ENCODE measurements at regions not wholly inside any gene's neighbourhood (a gene's known extent, or its start where the extent isn't known, plus 50 kb on each side); places are given as distances from the start of the nearest gene placed in this dataset.

DNA sequence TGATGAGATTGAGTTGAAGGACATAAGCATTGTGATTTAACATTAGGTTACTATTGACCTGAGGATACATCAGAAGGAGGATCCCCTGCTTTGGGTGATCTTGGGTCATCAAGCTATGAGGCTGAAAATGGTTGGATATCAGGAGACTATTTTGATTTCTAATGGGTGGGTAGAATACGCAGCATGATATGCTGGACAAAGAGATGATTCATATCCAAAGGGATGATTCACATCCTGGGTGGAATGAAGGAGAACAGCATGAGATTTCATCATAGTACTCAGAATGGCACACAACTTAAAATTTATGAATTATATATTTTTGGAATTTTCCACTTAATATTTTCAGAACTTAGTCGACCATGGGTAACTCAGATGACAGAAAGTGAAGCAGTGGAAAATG lies 1759.5 kb upstream of the C9orf72 start:
- H2AFZ ChIP-seq (ENCODE audit: low read length), result no peak overlapping the region
- Mint-ChIP-seq H3K36me3 (ENCODE audit: insufficient read depth in 1 of 3, low read depth in 3 of 3) (no peaks in the 10 kb centered on the region; a peak in 3 of 7 replicates), H3K4me3 (no peak overlapping the region), H3K9me3 (no peaks in the 10 kb centered on the region; a peak in 1 of 5 replicates), H3K27ac (no peak overlapping the region), H3K27me3 (ENCODE audit: low read depth) (no peaks in the 10 kb centered on the region), H3K4me1 (peaks cover 0 to 4% of the 10 kb centered on the region in 2 experiments; a peak in 2 of 4 replicates)
- no peak overlapping the region for H3K4ac ChIP-seq (ENCODE audit: low read depth, low read length)
- H3K18ac ChIP-seq (ENCODE audit: insufficient read length, low read depth, low read length), result no peak overlapping the region
- H4K5ac ChIP-seq (ENCODE audit: insufficient read length, low read depth, low read length), result no peak overlapping the region
- no peak overlapping the region for H4K8ac ChIP-seq (replicated peaks; ENCODE audit: insufficient read length, low read depth, low read length)
- no peaks in the 10 kb centered on the region for H3K23me2 ChIP-seq (ENCODE audit: insufficient read length, low read depth, low read length, poor library complexity, severe bottlenecking)
- H4K91ac ChIP-seq (ENCODE audit: insufficient read length, low read depth, low read length), result no peak overlapping the region
- H3K79me1 ChIP-seq (ENCODE audit: insufficient read depth, low read depth, low read length, poor library complexity, severe bottlenecking), result no peaks in the 10 kb centered on the region
- no peak overlapping the region for H3T11ph ChIP-seq (ENCODE audit: low read length)
- TF ChIP-seq, protein P1, sequence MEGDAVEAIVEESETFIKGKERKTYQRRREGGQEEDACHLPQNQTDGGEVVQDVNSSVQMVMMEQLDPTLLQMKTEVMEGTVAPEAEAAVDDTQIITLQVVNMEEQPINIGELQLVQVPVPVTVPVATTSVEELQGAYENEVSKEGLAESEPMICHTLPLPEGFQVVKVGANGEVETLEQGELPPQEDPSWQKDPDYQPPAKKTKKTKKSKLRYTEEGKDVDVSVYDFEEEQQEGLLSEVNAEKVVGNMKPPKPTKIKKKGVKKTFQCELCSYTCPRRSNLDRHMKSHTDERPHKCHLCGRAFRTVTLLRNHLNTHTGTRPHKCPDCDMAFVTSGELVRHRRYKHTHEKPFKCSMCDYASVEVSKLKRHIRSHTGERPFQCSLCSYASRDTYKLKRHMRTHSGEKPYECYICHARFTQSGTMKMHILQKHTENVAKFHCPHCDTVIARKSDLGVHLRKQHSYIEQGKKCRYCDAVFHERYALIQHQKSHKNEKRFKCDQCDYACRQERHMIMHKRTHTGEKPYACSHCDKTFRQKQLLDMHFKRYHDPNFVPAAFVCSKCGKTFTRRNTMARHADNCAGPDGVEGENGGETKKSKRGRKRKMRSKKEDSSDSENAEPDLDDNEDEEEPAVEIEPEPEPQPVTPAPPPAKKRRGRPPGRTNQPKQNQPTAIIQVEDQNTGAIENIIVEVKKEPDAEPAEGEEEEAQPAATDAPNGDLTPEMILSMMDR (conservative IDR thresholded peaks at IDR 0.05), result no peak
- H2BK15ac ChIP-seq (ENCODE audit: low read depth, low read length), result no peak overlapping the region
- no peaks in the 10 kb centered on the region for H3K4me1 ChIP-seq (ENCODE audit: insufficient read depth, low read length)
- no peak overlapping the region for H3K14ac ChIP-seq (ENCODE audit: insufficient read depth, low read length)
- H3K9me3 ChIP-seq (ENCODE audit: control insufficient read depth, low read depth, low read length), result no peaks in the 10 kb centered on the region
- H3K27ac ChIP-seq (ENCODE audit: insufficient read length, low read depth, low read length), result no peak overlapping the region
- H2AK5ac ChIP-seq (ENCODE audit: insufficient read length, low read length), result no peak overlapping the region
- H2BK120ac ChIP-seq (ENCODE audit: low read depth, low read length, poor library complexity, severe bottlenecking), result no peak overlapping the region
- no peaks in the 10 kb centered on the region for H4K20me1 ChIP-seq (ENCODE audit: control insufficient read depth, insufficient read depth, insufficient read length)
- DNase-seq, result no peak
- no peaks in the 10 kb centered on the region for H3K79me2 ChIP-seq (ENCODE audit: insufficient read depth, low read length)
- H2BK20ac ChIP-seq (ENCODE audit: low read depth, low read length, poor library complexity, severe bottlenecking), result no peak overlapping the region
- H3K27me3 ChIP-seq (ENCODE audit: insufficient read depth, low read length), result no peaks in the 10 kb centered on the region
- H3K4me2 ChIP-seq (ENCODE audit: insufficient read depth, insufficient read length, low read length), result no peak overlapping the region
- H3K9ac ChIP-seq (ENCODE audit: extremely low read depth, insufficient read length, low read length), result no peak overlapping the region
- H2BK12ac ChIP-seq (ENCODE audit: insufficient read length, low read depth, low read length), result no peak overlapping the region
- WGBS (ENCODE audit: extremely low coverage, insufficient read length, low lambda C conversion rate), result no CpG with 5 or more reads among the region's 2 CpGs
- no peak overlapping the region for H3K23ac ChIP-seq (ENCODE audit: insufficient read length, low read depth, low read length)
- no peak overlapping the region for H3K56ac ChIP-seq (ENCODE audit: insufficient read length, low read depth, low read length)
- no peak overlapping the region for H2BK5ac ChIP-seq (ENCODE audit: insufficient read length, low read length)

All from H9 (cell line).